Naive B cell (primary cell): ENCODE measurements at regions not wholly inside any gene's neighbourhood (a gene's known extent, or its start where the extent isn't known, plus 50 kb on each side); places are given as distances from the start of the nearest gene placed in this dataset.

Experiments used
- ATAC-seq, 2 donors: fragments of 150-1000 bp; cut with Tn5 transposase; 2 replicates each; pipeline ENCODE4 v1.10.0; 2021; ENCODE audit warnings: low read depth in 2 of 2, mild to moderate bottlenecking in 2 of 2, moderate library complexity in 2 of 2
- DNase-seq: peaks from one replicate; pipeline ENCODE4 v3.0.0; 2022
- H3K27ac Mint-ChIP-seq, 6 donors: one replicate each; pipeline ENCODE4 v1.8.0; 2020 to 2022; ENCODE audit warnings: mild to moderate bottlenecking in 6 of 6, mixed read lengths in 6 of 6, moderate library complexity in 5 of 6, inconsistent platforms in 2 of 6
- H3K27me3 Mint-ChIP-seq, 3 donors: one replicate each; pipeline ENCODE4 v1.8.0; 2021 to 2022; ENCODE audit warnings: mixed read lengths in 3 of 3, mild to moderate bottlenecking in 1 of 3
- H3K36me3 Mint-ChIP-seq, 2 donors: one replicate each; pipeline ENCODE4 v1.8.0; 2020 to 2022; ENCODE audit warnings: mixed read lengths in 2 of 2, inconsistent platforms in 1 of 2, mild to moderate bottlenecking in 1 of 2
- H3K4me1 Mint-ChIP-seq, 3 donors: one replicate each; pipeline ENCODE4 v1.8.0; 2020 to 2022; ENCODE audit warnings: mixed read lengths in 3 of 3, inconsistent platforms in 1 of 3, mild to moderate bottlenecking in 1 of 3, moderate library complexity in 1 of 3
- H3K4me3 Mint-ChIP-seq, 8 donors: one replicate each; pipeline ENCODE4 v1.8.0; 2020 to 2022; ENCODE audit warnings: mild to moderate bottlenecking in 8 of 8, mixed read lengths in 8 of 8, moderate library complexity in 8 of 8, inconsistent platforms in 2 of 8
- H3K9me3 Mint-ChIP-seq, 7 donors: one replicate each; pipeline ENCODE4 v1.8.0; 2020 to 2022; ENCODE audit warnings: mixed read lengths in 7 of 7, mild to moderate bottlenecking in 5 of 7, inconsistent platforms in 2 of 7, moderate library complexity in 1 of 7

DNA sequence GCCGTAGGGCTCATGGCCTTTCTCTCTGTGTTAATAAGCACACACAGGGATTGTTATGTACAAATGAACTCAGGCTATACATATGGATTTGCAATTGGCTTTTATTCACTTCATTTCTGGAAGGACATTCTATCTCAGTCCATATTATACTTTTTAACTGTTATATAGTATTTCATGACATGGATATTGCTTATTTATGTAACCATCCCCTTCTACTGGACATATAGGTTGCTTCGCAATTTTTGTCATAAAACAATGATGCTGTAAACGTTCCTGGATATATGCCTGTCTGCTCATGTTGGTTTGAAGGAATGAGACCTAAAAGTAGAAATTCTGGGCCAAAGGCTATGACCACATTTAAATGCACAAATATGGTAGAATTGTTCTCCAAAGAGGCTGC is 158.1 kb downstream of the BCOR start:
- H3K4me3 Mint-ChIP-seq: no peak overlapping the region
- no peaks in the 10 kb centered on the region for H3K36me3 Mint-ChIP-seq
- H3K9me3 Mint-ChIP-seq: peaks cover 0 to 14% (median 2%) of the 10 kb centered on the region in 7 donors
- DNase-seq: no peak
- peaks cover 6 to 21% (median 8%) of the 10 kb centered on the region in 3 donors for H3K4me1 Mint-ChIP-seq
- ATAC-seq: no peak
- H3K27me3 Mint-ChIP-seq: peaks cover 5 to 13% (median 6%) of the 10 kb centered on the region in 3 donors
- H3K27ac Mint-ChIP-seq: no peak overlapping the region

DNA sequence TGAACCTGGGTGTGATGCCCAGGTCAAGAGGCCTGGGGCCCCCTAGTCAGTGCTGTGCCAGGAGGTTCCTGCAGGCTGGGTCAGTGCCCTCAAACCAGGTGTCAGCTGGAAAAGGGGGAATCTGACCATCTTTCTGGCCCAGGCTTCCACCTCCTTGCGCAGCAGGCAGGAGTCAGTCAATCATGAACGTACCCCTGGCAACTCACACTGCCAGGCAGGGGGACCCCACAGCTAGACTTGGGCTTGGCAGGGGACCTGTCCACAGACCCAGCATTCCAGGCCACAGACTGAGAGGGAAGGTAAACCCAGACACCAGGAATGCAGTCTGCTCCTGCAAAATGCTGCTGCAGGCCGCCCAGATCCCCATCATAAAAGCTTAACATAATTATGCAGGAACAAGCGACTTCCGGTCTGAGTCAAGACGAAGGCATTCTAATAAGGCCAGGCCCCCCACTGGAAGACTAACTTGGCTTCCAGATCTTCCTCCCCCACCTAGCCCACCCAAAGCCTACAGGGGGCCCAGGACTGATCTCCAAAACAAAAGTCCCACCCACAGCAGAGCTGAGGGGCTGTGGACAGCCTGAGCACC is 156.3 kb downstream of the BCOR start:
- Mint-ChIP-seq H3K9me3 (peaks cover 0 to 14% (median 2%) of the 10 kb centered on the region in 7 donors), H3K27me3 (peaks cover 5 to 13% (median 6%) of the 10 kb centered on the region in 3 donors), H3K27ac (no peak overlapping the region), H3K36me3 (no peaks in the 10 kb centered on the region), H3K4me1 (peaks cover 6 to 16% (median 6%) of the 10 kb centered on the region in 3 donors), H3K4me3 (no peak overlapping the region)
- no peak for DNase-seq
- no peak for ATAC-seq

DNA sequence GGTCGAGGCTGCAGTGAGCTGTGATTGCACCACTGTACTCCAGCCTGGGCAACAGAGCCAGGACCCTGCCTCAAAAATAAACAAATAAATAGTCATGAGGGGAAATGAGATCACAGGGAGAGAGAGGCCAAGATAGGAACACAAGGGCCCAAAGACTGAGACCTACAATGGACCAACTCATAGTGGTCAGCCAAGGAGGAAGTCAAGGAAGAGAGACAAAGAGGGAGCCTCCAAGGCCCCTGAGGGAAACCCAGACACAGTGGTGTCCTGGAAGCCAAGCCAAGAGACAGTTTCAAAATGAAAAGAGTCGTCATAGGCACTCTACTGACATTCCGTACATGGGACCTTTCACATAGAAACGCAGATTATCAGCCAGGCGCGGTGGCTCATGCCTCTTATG is 153.3 kb downstream of the BCOR start:
- Mint-ChIP-seq H3K27ac (no peak overlapping the region), H3K4me3 (no peak overlapping the region), H3K27me3 (peaks cover 5 to 13% (median 6%) of the 10 kb centered on the region in 3 donors), H3K36me3 (no peaks in the 10 kb centered on the region), H3K4me1 (peaks cover 2 to 5% (median 4%) of the 10 kb centered on the region in 3 donors), H3K9me3 (peaks cover 0 to 14% (median 2%) of the 10 kb centered on the region in 7 donors)
- DNase-seq (no peak), ATAC-seq (no peak)

GRCh38 chrX:39945709-39946108 is 152.0 kb downstream of the BCOR start:
- ATAC-seq: no peak
- DNase-seq: no peak

DNA sequence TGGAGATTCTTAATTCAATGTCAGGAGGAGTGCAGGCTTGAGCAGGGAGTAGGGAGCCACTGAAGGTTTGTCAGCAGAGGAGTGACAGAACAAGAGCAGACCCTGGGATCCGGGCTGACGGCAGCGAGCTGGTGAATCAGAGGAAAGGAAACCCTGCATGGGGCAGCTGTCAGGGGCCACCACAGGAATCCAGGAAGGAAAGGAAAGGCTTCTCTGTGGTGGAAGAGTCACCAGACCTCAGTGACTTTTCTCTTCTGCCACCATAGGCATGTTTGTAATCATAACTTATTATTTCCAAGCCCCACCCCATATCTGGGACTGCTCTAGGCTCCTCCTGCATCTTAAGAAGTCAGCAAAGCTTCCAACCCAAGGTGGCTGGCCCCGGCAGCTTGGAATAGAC is 150.9 kb downstream of the BCOR start:
- Mint-ChIP-seq H3K27me3 (peaks cover 5 to 13% (median 6%) of the 10 kb centered on the region in 3 donors), H3K36me3 (no peaks in the 10 kb centered on the region), H3K9me3 (peaks cover 0 to 14% (median 4%) of the 10 kb centered on the region in 7 donors), H3K4me3 (no peak overlapping the region), H3K4me1 (peaks cover 6 to 10% (median 8%) of the 10 kb centered on the region in 3 donors), H3K27ac (no peak overlapping the region)
- no peak for ATAC-seq
- no peak for DNase-seq

More at GRCh38 chrX:39945709-39946108, 152.0 kb downstream of the BCOR start:
- H3K27ac Mint-ChIP-seq: no peak overlapping the region
- no peaks in the 10 kb centered on the region for H3K36me3 Mint-ChIP-seq
- H3K4me3 Mint-ChIP-seq: no peak overlapping the region
- H3K4me1 Mint-ChIP-seq: peaks cover 6 to 10% (median 8%) of the 10 kb centered on the region in 3 donors
- H3K27me3 Mint-ChIP-seq: peaks cover 5 to 13% (median 6%) of the 10 kb centered on the region in 3 donors
- H3K9me3 Mint-ChIP-seq: peaks cover 0 to 14% (median 3%) of the 10 kb centered on the region in 7 donors

- H3K4me3 Mint-ChIP-seq: no peak overlapping the region
- H3K27me3 Mint-ChIP-seq: peaks cover 0 to 6% (median 5%) of the 10 kb centered on the region in 3 donors
- peaks cover 0 to 9% (median 4%) of the 10 kb centered on the region in 7 donors for H3K9me3 Mint-ChIP-seq
- no peaks in the 10 kb centered on the region for H3K36me3 Mint-ChIP-seq
- DNase-seq (no peak), ATAC-seq (no peak)
- peak overlapping the region in 1 of 6 donors; percentile 13 for H3K27ac Mint-ChIP-seq
- H3K4me1 Mint-ChIP-seq: peaks cover 6 to 10% (median 8%) of the 10 kb centered on the region in 3 donors
Observed at GRCh38 chrX:39948582-39948981, 149.2 kb downstream of the BCOR start.

DNA sequence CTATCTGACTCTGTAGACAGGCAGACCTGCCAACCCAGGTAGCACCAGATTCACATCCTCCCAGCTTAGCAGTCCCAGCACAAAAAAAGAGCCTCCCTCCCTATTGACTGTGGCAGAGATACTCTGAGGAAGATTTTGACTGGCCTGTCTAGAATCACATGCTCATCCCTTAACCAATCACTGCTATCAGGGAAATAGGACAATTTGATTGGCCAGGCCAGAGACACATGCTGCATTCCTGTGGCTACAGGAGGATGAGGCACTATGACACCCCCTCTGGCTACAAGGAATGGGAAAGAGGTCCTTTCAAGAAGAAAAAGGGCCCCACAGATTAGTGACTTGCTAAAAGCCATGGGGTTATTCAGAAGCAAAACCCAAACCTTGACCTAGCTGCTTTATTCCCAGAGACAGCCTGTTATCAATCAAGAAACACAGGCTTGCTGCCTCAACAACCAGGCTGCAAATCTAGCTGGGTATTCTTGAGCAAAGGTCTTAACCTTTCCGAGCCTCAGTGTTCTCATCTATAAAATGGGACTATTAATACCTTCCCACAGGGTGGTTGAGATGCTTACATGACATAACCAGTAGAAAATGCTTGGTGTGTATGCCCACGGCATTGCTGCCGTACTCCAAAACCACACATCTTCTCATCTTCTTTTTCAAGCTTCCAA is 147.6 kb downstream of the BCOR start:
- no peak for ATAC-seq
- Mint-ChIP-seq H3K4me1 (peaks cover 6 to 10% (median 10%) of the 10 kb centered on the region in 3 donors), H3K4me3 (no peak overlapping the region), H3K36me3 (no peaks in the 10 kb centered on the region), H3K9me3 (peaks cover 0 to 5% (median 2%) of the 10 kb centered on the region in 7 donors), H3K27ac (no peak overlapping the region), H3K27me3 (peaks cover 0 to 7% (median 0%) of the 10 kb centered on the region in 3 donors)
- DNase-seq: no peak

- Mint-ChIP-seq H3K27ac (no peak overlapping the region), H3K36me3 (no peaks in the 10 kb centered on the region), H3K4me3 (no peak overlapping the region), H3K4me1 (peaks cover 6 to 18% (median 8%) of the 10 kb centered on the region in 3 donors), H3K9me3 (peaks cover 0 to 5% (median 2%) of the 10 kb centered on the region in 7 donors), H3K27me3 (peaks cover 0 to 13% (median 3%) of the 10 kb centered on the region in 3 donors)
- ATAC-seq (no peak), DNase-seq (no peak)
Observed at GRCh38 chrX:39952989-39953388, 144.8 kb downstream of the BCOR start.

GRCh38 chrX:39953879-39954278 is 143.9 kb downstream of the BCOR start:
- peaks cover 0 to 13% (median 4%) of the 10 kb centered on the region in 3 donors for H3K27me3 Mint-ChIP-seq
- no peak overlapping the region for H3K4me3 Mint-ChIP-seq
- ATAC-seq (no peak), DNase-seq (no peak)
- peaks cover 6 to 18% (median 8%) of the 10 kb centered on the region in 3 donors for H3K4me1 Mint-ChIP-seq
- H3K9me3 Mint-ChIP-seq: peaks cover 0 to 5% (median 3%) of the 10 kb centered on the region in 7 donors
- H3K27ac Mint-ChIP-seq: no peak overlapping the region
- no peaks in the 10 kb centered on the region for H3K36me3 Mint-ChIP-seq

DNA sequence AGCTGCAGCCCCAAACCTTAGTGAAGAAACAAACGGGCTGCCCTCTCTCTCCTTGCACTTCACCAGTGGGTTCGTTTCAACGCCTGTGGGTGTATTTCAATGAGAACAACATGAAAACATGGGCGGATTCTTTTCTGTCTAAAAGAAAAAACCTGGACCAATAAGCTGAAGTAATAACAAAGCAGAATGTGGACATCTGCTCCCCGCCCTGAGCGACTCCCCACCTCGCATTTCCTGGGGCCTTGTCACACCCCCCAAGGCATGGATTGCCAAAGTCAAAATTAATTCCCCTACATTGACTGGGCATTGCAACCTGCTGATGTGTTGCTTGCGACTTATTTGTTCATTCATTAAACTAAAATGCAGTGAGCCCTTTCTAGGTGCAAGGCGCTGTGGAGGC is 142.9 kb downstream of the BCOR start:
- ATAC-seq: no peak
- peaks cover 0 to 13% (median 4%) of the 10 kb centered on the region in 3 donors for H3K27me3 Mint-ChIP-seq
- no peak overlapping the region for H3K4me3 Mint-ChIP-seq
- H3K4me1 Mint-ChIP-seq: peaks cover 0 to 10% (median 2%) of the 10 kb centered on the region in 3 donors
- peak overlapping the region in 1 of 6 donors; percentile 20 for H3K27ac Mint-ChIP-seq
- peaks cover 0 to 5% (median 3%) of the 10 kb centered on the region in 7 donors for H3K9me3 Mint-ChIP-seq
- no peaks in the 10 kb centered on the region for H3K36me3 Mint-ChIP-seq
- DNase-seq: no peak

DNA sequence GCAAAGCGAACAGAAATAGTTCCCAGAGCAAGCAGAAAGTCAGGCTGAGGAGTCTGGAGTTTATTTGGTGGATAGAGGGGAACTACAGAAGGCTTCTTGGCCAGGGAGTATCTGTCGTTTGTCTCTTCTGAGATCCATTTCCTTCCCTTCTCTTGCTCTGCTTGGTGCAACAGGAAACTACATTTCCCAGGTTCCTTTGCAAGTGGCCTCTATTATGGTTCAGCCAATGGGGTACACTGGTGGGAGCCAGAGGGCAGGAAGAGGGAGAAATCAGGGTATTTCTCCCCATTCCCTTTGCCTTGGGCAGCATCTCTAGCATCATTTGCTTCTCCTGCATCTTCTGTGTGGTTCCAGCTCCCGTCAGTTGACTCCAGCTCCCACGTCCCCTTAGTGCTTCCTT is 142.1 kb downstream of the BCOR start:
- H3K4me3 Mint-ChIP-seq: no peak overlapping the region
- H3K27me3 Mint-ChIP-seq: peaks cover 0 to 13% (median 4%) of the 10 kb centered on the region in 3 donors
- peaks cover 0 to 9% (median 2%) of the 10 kb centered on the region in 3 donors for H3K4me1 Mint-ChIP-seq
- DNase-seq (no peak), ATAC-seq (no peak)
- no peaks in the 10 kb centered on the region for H3K36me3 Mint-ChIP-seq
- H3K9me3 Mint-ChIP-seq: peaks cover 0 to 5% (median under 1%) of the 10 kb centered on the region in 7 donors
- H3K27ac Mint-ChIP-seq: peak overlapping the region in 1 of 6 donors; percentile 92

DNA sequence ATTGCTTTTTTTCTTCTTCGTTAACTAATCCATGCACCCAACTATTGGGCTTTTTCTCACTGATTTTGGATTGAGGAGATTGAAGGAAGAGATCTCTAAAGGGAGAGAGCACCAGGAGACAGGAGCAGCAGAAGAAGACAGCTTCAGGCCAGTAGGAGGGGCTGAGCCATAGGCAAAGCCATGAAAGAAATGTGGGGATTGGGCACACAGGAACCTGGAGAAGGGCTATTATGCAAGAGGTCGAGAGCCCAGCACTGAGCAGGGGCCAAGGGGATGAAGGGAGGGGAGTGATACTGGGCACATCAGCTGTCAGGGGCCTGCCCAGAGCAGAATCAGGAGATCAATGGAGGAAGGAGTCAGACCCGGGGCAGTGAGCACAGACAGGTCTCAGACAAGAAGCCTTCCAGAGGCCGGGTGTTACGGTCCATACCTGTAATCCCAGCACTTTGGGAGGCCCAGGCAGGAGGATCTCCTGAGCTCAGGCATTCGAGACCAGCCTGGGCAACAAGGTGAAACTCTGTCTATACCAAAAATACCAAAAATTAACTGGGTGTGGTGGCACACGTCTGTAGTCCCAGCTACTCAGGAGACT is 140.9 kb downstream of the BCOR start:
- H3K27ac Mint-ChIP-seq: no peak overlapping the region
- DNase-seq (no peak), ATAC-seq (no peak)
- peaks cover 0 to 9% (median 2%) of the 10 kb centered on the region in 3 donors for H3K4me1 Mint-ChIP-seq
- H3K9me3 Mint-ChIP-seq: peaks cover 0 to 2% (median 0%) of the 10 kb centered on the region in 7 donors
- H3K4me3 Mint-ChIP-seq: no peak overlapping the region
- no peaks in the 10 kb centered on the region for H3K36me3 Mint-ChIP-seq
- H3K27me3 Mint-ChIP-seq: peaks cover 0 to 13% (median 4%) of the 10 kb centered on the region in 3 donors

DNA sequence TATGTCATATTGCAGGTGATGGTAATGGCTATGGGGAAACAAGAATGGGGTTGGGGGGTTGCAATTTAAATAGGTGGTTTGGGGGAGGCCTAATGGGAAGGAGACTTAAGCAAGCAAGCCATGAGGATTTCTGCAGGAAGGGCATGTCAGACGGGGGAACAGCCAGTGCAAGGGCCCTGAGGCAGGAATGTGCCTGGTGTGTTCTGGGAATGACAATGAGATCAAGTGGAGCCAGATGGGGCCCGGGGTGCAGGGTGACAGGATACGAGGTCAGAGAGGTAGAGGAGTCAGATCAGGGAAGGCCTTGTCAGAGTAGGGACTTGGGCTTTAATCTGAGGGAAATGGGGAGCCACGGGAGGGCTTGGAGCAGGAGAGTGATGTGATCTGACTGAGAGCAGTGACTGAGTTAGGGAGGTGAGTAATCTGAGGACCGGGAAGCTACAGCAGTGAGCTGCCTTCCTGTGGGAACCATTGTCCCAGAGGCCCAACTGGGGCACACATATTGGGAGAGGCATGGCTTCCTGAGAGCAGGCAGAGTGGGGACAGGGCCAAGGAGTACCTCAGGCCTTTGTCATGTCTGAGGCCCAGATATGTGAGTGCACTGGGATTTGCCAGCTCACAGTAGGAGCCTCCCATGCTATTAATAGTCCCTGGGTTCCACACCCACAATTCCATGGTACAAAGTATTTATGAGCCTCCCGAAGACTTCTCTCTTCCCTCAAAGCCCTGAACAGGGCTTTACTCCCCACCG is 139.8 kb downstream of the BCOR start:
- Mint-ChIP-seq H3K4me1 (peaks cover 0 to 9% (median 2%) of the 10 kb centered on the region in 3 donors), H3K36me3 (no peaks in the 10 kb centered on the region), H3K9me3 (peaks cover 0 to 2% (median 0%) of the 10 kb centered on the region in 7 donors), H3K4me3 (no peak overlapping the region), H3K27me3 (peaks cover 0 to 13% (median 4%) of the 10 kb centered on the region in 3 donors), H3K27ac (no peak overlapping the region)
- ATAC-seq (no peak), DNase-seq (no peak)
